DMS153 treated with DMSO at 0.1 percent for 48 hours (cell line): ENCODE measurements at regions not wholly inside any gene's neighbourhood (a gene's known extent, or its start where the extent isn't known, plus 50 kb on each side); places are given as distances from the start of the nearest gene placed in this dataset.

Experiments used
- DNase-seq: peaks from one replicate; lab custom pipeline; 2025; ENCODE audit not compliant: unreplicated experiment; lab: John Stamatoyannopoulos, UW

DNA sequence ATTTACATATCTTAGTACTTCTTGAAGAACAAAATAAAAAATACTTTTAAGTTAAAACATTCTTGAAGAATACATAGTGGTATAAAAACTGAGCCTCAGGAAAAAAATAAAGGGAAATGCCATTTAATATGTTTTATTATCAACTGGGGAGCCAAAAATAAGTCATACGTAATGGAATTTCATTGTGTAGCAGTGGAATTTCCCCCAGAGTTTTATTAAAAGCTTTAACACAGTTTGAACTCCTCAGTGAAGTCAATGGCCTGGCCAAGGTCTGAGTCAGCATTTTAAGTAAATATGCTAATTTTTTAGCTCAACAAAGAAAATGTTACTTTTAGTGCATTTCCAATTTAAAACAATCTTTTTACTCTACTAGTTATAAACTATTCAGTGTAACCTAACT, 350.1 kb upstream of the ATP2B1 start:
- DNase-seq: no peak

DNA sequence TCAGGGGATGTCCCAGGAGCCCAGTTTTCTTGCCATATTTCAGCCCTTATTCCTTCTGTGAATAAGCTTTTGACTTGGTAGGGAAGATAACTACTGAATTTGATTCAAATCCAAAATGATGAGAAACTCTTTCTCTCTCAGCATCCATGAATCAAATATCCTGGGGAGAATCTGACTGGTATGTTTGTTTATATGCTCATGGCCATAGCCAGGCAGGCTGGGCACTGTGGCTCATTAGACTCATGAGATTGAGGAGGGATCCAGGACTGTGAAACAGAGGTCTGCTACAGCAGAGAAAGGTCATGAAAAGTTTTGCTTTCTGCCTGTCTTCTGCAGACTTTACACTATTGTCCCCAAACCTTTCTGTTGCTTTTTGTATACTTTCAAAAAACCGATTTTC, 346.4 kb upstream of the ATP2B1 start:
- no peak for DNase-seq

DNA sequence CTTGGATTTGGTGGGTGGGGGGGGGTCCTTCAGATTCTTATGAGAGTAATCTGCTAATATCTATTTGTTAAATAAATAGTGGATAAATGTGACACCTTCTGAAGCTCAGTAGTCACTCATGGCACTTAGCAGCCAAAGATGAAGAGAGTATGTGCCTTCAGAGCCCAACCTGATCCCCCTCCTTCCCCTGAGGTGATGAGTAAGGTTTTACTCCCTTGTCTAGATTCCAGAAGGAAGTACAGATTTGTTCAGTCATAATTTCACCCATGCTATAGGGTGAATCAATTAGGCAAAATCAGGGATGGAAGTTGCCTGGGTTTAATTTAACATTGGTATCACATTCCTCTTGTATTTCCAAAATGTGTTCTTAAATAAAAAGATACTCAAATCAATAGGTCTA, 340.3 kb upstream of the ATP2B1 start:
- DNase-seq: no peak

DNA sequence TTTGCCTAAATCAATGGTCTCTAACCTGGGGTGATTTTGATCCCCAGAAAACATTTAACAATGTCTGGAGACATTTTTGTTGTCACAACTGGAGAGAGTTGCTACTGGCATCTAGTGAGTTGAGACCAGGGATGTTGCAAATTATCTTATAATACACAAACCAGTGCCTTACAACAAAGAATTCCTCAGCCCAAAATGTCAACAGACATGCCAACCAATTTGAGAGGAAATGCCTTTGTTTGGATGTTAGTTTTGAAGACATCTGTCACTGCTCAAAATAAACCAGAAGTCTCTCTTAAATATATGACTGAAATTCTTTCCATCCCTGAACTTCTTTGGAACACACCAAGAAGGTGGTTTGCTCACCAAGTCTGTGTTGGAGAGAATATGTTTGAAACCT, 336.9 kb upstream of the ATP2B1 start:
- DNase-seq: no peak

DNA sequence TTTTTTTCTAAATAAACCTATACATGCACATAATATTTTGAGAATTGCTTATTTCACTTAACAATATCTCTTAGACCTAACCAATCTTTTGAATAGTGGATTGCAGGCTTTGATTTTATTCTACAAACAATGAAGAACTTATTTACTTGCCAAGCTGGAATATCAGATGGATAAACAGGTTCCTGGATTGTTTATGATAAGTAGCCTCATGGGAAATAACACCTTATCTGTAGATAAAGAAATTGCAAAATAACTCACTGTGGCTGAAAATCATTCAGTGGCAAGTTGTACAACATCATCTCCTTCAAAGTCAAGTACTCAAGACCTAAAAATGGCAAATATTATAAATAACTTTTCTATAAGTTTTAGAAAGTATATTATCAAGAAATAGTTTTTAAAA, 335.4 kb upstream of the ATP2B1 start:
- no peak for DNase-seq

DNA sequence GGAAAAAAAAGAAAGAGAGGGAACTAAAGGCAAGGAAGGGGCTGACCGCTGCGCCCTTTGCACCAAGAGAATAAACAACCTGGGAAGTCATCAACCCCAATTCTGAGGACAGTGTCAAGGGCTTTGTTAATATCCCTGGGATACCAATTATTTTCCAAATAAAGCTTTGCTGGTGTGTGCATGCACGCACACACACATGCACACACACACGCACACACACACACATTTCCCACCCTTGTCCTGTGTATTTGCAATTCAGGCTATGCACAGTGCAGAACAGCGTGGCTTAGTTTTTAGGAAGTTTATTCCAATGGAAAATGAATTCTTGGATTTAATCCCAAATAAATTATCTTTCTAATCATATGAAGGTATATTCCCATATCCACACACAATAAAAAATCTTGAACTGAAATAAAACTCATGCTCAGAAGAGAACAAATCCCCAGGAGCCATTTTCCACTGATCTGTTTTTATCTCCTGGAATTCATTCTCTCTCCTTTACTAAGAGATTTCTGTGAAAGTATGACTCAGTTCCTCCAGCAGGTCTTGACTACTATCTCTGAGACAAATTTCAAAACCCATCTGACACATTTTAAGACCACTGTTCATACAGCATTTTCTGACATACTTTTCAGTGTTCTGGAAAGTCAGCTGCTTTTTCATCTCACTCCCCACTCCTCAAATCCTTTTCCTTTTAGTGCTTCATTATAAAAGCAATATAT, 334.4 kb upstream of the ATP2B1 start:
- DNase-seq: no peak

DNA sequence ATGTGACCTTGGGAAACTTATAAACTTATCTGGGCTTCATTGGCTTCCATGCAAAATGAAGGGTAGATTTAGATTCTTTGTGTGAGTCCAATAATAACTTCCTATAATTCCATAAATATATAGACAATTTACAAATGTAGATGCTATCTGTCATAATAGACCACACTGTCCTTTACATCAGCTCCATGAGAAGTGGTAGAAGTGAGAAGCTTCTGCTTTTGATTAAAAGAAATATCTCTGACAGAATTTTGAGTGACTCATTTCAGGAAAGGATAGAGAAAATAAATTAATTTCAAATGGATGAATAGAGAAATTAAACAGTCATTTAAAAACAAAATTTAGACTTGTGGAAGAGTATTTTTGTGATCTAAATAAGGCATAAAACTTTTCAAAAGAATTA, 329.7 kb upstream of the ATP2B1 start:
- DNase-seq: no peak

DNA sequence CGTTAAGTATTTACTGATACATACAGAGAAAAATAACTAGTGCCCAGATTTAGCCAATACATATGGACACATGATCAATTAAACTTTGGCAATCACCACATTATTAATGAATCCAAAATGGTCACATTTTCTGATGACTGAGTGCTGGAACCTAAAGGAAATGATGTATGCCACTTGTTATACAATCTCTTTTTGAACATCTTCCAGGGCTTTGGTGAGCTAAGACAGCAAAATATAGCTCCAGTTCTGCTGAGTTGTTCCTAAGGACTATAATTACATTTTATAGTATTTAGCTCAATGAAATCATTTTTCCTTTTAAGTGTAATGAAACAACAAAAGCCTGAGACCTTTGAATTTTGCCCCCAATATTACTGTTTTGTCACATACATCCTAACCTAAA, 329.1 kb upstream of the ATP2B1 start:
- DNase-seq: no peak

DNA sequence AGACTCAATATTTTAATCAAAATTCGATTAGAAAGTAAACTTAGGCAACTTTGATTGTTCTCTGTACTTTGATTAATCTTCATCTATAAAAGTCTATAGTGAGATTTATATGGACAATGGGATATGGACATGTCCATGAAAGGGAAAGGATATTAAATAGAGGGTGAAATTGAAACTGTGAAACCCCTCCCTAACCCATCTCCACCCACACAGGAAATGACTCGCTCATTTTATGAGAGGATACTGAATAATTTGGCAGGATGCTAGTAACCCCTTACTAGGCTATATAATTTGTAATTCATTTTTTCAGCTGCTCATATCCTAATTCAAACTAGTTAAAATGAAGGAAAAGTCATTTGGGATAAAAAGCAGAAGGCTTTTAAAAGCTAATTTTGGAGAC, 328.0 kb upstream of the ATP2B1 start:
- no peak for DNase-seq

DNA sequence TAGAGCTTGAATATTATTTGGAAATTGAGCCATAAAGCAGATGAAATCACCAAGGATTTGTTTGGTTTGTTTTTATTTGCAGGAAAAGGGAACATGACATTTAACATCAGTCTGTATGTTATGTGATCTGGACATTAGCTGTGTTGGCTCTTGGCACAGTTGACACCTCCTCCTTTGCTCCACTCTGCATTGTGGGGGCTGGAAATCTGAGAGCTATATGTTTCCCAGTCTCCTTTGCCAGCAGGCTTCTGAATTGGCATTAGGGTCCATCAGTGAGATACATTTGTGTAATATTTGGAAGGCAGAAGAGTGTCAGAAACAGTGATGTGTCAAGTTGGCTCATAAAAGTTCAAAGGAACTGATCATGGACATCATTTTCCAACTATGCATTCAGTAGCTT, 322.1 kb upstream of the ATP2B1 start:
- DNase-seq: no peak

DNA sequence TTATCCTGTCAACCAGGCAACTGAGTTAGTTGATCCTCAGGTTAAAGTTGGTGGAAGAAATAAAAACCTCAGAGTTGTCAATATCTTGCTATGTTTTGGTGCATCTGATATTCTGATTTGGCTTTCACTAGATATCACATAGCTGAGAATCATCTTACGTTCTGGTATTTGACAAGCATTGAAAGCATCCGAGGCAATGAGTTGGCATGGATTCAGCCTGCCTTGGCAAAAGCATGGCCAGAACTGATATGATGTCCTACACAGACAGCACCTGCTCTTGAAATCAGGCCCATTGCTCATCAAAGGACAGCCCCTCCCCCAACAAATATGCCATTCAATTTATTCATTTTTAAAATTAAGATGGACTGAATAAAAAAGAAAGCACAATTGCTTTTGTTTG, 320.7 kb upstream of the ATP2B1 start:
- DNase-seq: no peak

DNA sequence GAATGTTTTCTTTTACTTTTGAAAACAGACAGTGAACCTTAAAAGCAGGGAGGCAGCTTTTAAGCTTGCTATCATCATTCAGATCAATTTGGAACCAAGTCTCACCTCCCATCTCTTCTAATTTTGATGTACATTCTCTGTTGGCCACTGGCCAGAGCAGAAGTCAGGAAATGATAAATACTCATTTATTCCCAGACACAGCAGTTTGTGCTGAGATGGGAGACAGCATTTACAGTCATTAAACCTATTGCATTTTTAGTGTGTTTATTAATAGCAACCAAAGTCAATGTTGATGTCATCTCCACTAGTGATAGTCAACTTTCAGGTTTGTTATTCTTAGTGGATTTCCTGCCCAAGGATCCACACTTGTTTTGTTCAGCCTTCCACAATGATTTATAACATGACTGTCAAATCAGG, 320.0 kb upstream of the ATP2B1 start:
- peak; percentile 17 for DNase-seq

DNA sequence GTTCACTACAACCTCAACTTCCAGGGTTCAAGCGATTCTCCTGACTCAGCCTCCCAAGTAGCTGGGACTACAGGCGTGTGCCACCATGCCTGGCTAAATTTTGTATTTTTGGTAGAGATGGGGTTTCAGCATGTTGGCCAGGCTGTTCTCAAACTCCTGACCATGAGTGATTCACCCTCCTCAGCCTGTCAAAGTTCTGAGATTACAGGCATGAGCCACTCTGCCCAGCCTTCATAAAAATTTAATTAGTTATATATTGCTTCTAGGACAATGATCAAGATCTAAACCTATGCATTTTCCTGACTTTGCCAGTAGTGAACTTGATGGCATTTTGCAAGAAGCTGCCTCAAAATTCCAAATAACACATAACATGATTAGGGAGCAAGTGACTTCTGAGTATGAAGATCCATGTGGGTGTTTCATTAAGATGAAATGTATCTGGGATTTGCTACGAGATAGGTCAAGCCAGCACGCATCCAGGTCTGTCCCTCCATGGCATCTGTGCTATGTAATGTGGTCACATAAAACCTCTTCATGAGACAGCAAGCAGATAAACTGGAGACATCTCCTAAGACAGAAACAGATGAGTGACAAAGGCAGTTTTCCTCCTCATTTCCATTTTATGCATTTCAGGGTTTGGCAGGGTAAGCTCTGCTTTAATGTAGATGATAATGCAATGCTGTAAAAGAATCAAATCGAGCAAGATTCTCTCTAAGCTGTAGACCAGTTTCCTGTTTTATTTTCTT, 319.4 kb upstream of the ATP2B1 start:
- DNase-seq: no peak

DNA sequence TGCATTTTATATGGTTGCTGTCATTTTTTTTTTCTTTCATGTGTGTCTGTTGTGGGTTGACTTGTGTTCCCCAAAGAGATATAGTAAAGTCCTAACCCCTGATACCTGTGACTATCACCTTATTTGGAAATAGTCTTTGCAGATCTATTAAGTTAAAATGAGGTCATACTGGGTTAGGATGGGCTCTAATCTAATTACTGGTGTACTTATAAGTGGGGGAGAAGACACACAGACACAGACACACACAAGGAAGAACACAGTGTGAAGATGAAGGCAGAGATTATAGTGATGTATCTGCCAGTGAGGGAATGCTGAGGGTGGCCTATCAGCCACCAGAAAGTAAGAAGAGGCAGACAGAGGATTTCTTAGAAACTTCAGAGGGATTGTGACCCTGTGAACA, 318.4 kb upstream of the ATP2B1 start:
- no peak for DNase-seq

DNA sequence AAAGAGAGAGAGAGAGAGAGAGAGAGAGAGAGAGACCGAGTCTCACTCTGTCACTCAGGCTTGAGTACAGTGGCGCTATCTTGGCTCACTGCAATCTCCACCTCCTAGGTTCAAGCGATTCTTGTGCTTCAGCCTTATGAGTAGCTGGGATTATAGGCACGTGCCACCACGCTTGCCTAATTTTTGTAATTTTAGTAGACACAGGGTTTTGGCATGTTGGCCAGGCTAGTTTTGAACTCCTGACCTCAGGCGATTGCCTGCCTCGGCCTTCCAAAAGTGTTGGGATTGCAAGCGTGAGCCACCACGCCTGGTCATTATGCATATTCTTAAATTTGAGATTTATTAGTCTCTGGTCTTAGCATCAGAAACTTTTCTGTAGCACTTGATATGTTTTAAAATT, 317.9 kb upstream of the ATP2B1 start:
- DNase-seq: no peak

DNA sequence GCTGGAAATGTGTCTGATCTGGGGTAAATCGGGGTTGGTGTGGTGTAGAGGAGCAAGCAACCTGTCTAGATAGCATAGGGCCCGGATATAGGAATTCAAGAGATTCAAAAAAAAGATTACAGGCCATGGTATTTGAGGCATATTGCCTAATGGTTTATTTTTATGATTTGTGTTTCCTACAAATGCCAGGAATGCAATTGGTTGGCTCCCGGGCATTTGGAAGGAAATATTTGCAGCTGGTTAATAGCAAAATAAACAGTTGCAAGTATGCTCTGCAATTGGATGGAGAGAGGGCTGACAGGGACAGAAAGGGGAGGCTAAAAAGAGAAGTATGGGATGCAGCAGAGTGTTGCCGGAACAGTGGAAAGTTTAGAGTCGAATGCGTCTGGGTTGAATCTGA, 315.6 kb upstream of the ATP2B1 start:
- no peak for DNase-seq

DNA sequence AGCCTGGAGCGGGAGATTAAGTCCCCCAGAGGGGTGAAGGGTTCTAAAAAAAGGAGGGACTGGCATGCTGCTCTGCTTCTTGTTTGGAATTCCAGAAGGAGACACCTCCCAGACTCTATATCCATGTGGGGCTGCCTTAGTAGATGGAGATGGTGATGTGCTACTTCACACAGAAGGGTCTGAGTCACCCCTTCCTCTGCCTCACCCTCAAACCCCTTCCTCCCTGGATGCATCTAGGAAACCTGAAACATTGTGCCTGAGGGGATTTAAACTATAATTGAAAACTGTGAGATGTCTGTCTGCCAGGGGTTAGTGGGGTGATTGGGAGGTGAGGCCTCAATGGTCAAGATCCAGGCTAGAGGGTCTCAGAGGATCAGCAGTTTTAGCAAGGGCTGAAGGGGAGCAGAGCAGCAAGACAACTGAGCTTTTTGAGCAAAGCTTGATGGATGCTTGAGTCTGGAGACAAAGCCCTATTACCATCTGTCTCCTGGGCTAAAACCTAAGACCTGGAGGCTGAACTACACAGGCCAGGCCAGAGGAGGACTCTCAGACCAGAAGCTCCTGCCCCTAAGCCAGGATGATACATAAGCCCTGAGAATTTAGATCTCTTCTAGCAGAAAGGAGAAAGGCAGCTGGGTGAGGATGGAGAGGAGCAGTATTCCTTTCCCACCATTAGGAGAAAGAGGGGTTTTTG, 314.7 kb upstream of the ATP2B1 start:
- DNase-seq: no peak

DNA sequence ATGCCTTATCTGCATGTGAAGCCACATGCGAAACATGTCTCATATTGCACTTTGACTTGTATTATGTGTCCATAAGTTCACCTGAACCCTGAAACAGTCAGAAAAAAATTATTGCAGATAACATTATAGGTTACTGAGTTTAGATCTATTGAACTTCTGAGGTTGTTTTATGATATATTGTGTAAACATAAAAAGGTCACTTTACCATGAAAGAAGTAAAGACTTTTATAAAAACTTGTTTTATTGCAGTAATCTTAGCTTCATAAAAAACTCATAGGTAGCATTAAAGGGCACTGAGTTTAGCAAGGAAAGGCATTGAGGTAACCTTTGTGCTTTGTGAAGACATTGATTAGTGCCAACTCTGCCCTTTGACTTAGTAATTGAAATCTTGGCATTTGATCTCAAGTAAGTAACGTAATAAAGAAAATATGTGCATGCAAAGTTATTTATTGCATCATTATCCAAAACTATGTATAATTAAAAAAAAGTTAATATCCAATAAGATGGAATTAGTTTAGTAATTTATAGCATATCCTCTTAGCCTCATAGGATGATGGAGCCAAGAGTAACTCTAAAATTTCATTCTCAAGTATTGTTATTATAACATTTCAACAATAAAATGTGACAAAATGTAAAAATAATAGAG, 313.3 kb upstream of the ATP2B1 start:
- DNase-seq: no peak

DNA sequence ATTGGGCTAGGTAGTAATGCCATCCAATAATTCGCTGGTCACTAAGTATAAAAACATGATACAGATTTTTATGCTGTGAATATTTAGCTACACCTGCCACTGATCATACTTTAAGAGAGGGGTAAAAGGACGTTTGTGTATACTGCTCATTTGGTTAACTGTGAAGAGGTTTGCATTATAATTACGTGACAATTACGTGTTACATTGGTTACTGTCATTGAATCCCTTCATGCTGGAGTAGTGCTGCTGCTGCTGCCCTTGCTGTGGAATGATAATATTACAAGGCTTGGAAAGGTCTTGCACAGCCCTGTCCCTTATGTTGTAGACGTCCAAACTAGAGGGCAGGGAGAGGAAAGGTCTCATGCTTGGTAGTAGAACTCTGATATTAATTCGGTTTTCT, 312.2 kb upstream of the ATP2B1 start:
- no peak for DNase-seq

DNA sequence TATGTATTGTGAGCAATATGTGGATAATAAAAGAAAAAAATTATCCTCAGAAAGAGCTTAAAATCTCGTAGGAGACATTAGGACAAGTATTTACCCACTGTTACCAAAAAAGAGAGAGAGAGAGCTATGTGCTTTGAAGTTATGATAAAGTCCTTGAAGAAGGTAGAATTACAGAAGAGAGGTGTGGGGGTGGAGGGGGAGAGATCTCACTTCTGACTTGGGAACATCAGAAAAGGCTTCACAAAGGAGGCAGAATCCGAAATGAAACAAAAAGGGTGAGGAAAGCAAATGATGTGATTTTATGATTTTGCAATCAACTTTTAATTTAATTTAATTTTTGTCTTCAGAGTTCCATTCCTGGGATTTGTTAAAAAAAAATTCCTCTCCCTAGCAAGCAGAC, 311.8 kb upstream of the ATP2B1 start:
- DNase-seq: no peak

DNA sequence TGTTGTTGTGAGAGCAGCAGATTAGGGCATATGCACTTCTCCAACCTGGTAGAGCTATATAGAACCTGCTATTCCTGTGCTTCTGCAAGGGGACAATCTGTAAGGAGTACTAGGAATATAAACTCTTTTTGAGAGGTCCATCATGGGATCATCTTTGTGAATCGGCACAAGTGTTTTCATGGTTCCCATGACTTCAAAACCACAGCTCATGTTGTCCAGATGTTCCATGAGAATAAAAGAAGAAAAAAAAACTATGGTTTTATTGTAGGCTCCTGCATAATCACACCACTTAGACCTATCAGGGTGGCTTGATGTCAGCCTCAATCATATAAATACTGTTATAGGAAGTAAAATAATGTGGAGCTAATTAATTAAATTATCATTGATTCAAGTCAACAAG, 311.4 kb upstream of the ATP2B1 start:
- no peak for DNase-seq

DNA sequence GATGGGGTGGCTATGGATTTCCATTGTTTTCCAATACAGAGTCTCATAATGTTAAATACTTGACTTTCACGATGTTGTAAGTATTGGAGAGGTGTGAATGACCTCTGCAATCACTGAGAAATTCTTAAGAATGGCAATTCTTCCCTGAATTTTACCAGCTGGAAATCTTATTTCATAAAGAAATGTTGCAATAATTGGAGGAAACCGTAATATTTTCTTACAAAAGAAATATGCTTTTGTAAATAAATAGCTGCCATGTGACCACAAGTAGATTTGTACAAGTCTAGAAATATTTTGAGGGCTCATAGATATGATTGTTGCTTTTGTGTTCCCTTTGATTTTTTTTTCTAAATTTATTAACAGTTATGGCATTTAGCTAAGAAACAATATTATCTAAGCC, 308.7 kb upstream of the ATP2B1 start:
- no peak for DNase-seq
